H4 (cell line): ENCODE measurements at regions not wholly inside any gene's neighbourhood (a gene's known extent, or its start where the extent isn't known, plus 50 kb on each side); places are given as distances from the start of the nearest gene placed in this dataset.
A peak's percentile ranks its signal among the peaks of the same experiment; 100 is the strongest.

Experiments used
- DNase-seq: peaks from one replicate; pipeline ENCODE4 v3.0.0-alpha.2; 2015; ENCODE audit warnings: low spot score

DNA sequence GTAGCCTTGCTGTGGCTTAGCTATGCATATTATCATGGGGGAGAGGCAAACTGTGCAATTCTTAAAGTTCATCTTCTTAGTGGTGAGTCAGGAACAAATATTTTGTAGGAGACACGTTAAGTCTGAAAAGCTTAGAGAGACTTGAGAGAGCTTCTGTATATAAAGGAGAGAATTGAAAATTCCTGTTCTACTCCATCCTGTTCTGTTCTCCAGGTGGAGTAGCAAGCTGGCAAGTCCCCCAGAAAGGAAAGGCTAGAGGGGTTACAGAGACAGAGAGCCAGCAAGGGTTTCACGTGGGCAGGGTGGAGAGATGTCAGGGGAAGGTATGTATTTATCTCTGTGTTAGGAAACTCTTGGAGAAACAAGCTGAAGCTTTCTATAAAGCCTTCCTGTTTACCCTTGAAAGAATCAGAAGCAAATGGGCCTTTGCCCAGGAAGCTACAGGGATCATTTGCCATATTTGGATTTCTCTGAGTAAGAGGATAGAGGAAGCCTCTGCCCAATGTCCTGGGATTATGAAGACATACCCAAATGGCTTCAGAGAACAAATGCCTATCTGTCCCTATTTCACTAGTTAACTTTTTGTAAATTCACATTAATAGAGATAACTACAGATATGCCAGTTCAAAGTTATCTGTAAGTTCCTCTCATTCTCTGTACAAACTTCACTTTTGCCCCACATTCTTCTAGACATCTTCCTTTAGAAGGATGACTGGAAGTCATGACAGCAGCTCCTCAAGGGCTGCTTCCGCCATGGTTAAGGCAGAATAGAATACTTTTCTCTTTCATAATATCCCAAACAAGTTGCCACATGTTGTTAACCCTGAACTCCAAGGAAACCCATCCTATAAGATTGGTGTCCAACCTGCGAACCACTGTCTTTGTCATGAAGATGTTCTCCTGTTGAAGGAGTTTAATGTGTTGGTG lies 126.7 kb upstream of the NEDD9 start:
- DNase-seq, result no peak

GRCh38 chr6:11357285-11357684 lies 124.8 kb upstream of the NEDD9 start:
- no peak for DNase-seq

DNA sequence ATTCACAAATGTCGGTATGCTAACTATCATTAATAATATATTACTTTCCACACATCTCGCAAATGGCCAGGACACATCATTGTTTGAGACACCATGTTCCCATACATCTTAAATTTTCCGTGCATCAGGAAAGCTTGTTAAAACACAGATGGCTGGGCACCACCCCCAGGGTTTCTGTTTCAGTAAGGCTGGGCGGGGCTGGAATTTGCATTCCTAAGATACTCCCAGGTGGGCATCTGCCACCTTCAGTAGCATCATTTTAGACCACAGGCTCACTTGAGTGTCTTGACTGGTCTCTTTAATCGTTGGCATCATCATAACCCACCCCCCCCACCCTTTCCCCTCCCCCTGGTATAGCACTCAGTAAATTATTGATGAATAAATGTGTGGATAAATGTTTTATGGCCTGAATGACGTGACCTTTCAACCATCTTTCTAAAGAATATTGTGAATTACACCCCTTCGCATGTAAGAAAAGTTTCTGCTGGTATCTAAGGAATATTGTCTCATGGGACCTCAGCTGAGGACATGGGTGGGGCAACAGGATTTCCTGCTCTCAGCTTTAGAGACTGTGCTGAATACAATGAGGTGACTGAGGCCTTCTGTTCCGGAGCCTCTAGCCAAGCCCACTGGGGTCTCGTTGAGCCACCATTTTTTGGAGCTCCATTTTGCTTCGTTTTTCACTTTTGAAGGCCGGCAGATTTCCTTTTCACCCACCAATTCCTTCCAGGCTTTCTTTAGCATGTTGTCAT lies 124.1 kb upstream of the NEDD9 start:
- DNase-seq, result no peak

GRCh38 chr6:11353921-11354389 lies 121.5 kb upstream of the NEDD9 start:
- DNase-seq, result peak; percentile 43

- DNase-seq, result no peak
Observed at GRCh38 chr6:11350294-11350693, 117.8 kb upstream of the NEDD9 start.

- DNase-seq, result no peak
Observed at GRCh38 chr6:11349880-11350279, 117.4 kb upstream of the NEDD9 start.

- no peak for DNase-seq
Observed at GRCh38 chr6:11346516-11346915, 114.0 kb upstream of the NEDD9 start.

GRCh38 chr6:11345536-11345935 lies 113.1 kb upstream of the NEDD9 start:
- DNase-seq, result no peak

- no peak for DNase-seq
Observed at GRCh38 chr6:11343963-11344723, 111.7 kb upstream of the NEDD9 start.

DNA sequence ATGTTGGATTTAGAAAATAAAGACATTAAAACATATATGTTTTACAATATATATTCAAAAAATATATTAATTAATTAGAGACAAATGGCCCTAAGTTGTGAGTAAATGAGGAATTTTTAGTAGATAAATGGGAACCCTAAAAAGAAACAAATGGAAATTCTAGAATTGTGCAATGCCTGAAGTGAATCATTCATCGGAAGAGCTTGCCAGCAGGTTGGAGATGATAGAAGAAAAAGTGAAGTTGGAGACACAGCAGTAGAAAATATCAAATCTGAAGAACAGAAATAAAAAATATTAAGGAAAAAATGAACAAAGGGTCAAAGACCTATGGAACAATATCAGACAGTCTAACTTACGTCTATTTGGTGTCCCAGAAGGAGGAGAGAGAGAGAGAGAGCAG lies 109.4 kb upstream of the NEDD9 start:
- no peak for DNase-seq

- DNase-seq, result no peak
Observed at GRCh38 chr6:11341303-11341702, 108.8 kb upstream of the NEDD9 start.

DNA sequence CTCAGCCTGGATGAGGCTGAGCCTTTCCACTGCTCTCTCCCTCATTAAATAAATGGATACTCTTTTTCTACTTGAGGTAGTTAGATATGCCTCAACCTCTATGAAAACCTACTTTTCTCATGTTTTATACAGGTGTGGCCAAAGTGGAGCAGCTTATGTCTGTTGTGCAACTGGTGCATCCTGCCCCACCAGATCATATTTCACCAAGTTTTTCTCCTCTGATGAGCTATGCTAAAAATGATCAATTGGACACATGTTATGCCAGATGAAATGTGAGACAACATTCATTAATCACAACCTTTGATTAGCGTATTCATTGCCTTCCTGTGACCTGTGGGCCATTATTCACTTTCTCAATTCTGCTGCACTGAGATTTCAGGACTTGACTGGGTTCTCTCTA lies 106.9 kb upstream of the NEDD9 start:
- no peak for DNase-seq

DNA sequence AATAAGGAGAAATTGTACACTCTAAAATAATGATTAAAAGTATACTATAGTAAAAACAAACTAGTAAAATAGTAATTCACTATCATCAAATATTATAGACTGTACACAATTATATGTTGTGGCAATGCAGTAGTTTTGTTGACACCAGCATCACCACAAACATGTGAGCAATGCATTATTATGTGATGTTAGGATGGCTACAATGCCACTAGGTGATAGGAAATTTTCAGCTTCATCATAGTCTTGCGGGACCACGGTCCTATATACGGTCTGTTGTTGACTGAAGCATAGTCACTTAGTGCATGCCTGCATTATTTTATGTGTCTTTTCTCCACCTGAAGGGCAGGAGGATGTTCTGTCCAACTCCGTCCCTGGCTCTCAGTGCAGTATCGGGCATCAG lies 104.8 kb upstream of the NEDD9 start:
- no peak for DNase-seq

DNA sequence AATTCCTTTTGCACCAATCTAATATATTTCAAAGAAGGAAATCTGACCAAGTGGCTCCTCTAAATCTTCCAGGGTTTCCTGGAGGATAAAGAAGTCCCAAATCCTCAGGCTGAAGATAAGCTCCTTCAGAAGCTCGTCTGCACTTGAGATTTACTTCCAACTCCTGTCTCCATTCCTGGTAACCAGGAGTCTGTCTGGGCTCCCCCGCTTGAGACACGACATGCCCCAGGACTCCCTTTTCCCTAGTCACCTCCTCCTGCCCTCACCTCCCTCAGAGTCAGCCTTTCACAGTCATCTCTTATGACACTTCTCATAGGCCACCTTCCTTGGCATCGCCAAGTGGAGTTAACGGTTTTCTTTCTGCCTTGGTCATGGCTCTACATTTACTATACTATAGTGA lies 103.4 kb upstream of the NEDD9 start:
- no peak for DNase-seq

DNA sequence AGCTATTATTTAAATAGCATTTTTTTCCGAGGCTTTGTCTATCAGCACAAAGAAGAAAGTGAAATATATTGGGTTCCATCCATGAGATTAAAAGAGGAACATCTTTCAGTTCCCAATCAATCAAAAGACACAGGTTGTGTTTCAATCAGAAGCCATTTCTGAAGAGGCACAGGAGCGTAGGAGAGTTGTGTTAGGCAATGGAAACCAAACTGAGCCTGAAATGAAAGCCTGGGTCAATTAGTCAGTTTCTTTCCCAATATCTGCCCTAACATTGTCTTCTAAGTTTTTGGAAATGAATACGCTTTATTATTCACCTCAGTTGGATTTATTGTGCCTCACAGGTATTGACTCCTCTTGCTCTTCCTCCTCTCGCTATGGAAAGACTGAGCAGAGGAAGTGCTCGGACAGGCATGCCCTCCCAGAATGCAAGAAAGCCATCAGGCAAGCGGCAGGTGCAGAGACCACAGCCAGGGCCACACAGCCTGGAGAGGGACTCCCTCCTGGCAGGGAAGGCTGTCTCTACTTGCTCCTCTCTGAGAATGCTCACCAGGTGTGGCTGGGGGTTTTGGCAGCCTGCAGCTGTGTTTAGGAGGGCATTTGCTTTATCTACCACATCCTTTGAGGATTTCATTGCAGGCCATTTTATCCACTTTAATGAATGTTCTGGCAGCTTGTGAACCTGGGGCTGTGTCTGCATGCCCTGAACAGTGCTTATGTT lies 100.8 kb upstream of the NEDD9 start:
- no peak for DNase-seq

DNA sequence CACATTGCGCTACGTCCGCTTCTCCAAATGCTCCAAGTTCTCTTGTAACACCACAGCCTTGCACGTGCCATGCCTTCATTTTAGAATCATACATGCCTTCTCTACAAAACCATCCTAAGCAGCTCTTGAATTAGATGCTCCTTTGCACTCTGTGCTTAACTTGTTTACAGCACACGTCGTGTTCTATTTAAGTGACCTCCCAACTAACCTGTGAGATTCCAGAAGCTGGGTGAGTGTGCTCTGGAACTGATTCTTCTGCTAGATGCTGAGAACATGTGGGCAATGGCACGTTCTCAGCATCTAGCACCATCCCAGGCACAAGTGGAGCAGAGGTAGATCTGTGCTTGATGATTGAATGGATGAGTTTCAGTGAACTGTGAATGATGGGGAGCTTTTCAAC lies 100.0 kb upstream of the NEDD9 start:
- DNase-seq, result no peak

- DNase-seq, result no peak
Observed at GRCh38 chr6:11331111-11331510, 98.6 kb upstream of the NEDD9 start.

- DNase-seq, result no peak
Observed at GRCh38 chr6:11330413-11330760, 97.9 kb upstream of the NEDD9 start.

- DNase-seq, result no peak
Observed at GRCh38 chr6:11329726-11330412, 97.4 kb upstream of the NEDD9 start.

GRCh38 chr6:11328613-11329247 lies 96.3 kb upstream of the NEDD9 start:
- no peak for DNase-seq

GRCh38 chr6:11327961-11328360 lies 95.5 kb upstream of the NEDD9 start:
- DNase-seq, result no peak
